A549 (cell line): ENCODE measurements at regions not wholly inside any gene's neighbourhood (a gene's known extent, or its start where the extent isn't known, plus 50 kb on each side); places are given as distances from the start of the nearest gene placed in this dataset.

Experiments
- BHLHE40 ChIP-seq: IDR thresholded peaks from 2 replicates; pipeline ENCODE4 v1.6.1; 2012; ENCODE audit warnings: low read depth, low read length, inconsistent platforms
- CEBPB ChIP-seq, 2 experiments: fragments of >200 bp in 1 of 2; sonication (Bioruptor Twin) in 1 of 2; formaldehyde crosslinking in 1 of 2; IDR thresholded peaks; 2 replicates each; pipeline ENCODE4 v1.6.1; 2012 to 2016
- CHD2 ChIP-seq: fragments of 150-350 bp; IDR thresholded peaks from 2 replicates; pipeline ENCODE4 v1.6.1; 2014; ENCODE audit warnings: low read length; ENCODE audit not compliant: partially characterized antibody
- EP300 ChIP-seq, 2 experiments: fragments of >200 bp; sonication (Bioruptor Twin); formaldehyde crosslinking; IDR thresholded peaks; 2 replicates in 1 of 2; 3 replicates in 1 of 2; pipeline ENCODE4 v1.6.1; 2016 to 2017
- MAFK ChIP-seq: fragments of 450-650 bp; IDR thresholded peaks from 2 replicates; pipeline ENCODE4 v1.6.1; 2014; ENCODE audit not compliant: partially characterized antibody
- MAZ ChIP-seq: fragments of 150-350 bp; IDR thresholded peaks from 2 replicates; pipeline ENCODE4 v1.6.1; 2014; ENCODE audit warnings: antibody characterized with exemption, low read depth, low read length, borderline replicate concordance
- POLR2A ChIP-seq: IDR thresholded peaks from 2 replicates; pipeline ENCODE4 v1.6.1; 2012; ENCODE audit warnings: mild to moderate bottlenecking, low read length
- RAD21 ChIP-seq, 2 experiments: fragments of >200 bp in 1 of 2; sonication (Bioruptor Twin) in 1 of 2; formaldehyde crosslinking in 1 of 2; IDR thresholded peaks in 1 of 2; conservative IDR thresholded peaks in 1 of 2; 2 replicates in 1 of 2; 3 replicates in 1 of 2; pipeline ENCODE4 v1.6.1; 2012 to 2018; ENCODE audit warnings: inconsistent platforms in 1 of 2
- ZC3H11A ChIP-seq: fragments of 450-650 bp; IDR thresholded peaks from 2 replicates; pipeline ENCODE4 v1.6.1; 2014; ENCODE audit warnings: antibody characterized with exemption, mild to moderate bottlenecking
- TF ChIP-seq, protein P1 (sequence below): fragments of >200 bp; sonication (Bioruptor Twin); formaldehyde crosslinking; IDR thresholded peaks from 3 replicates; pipeline ENCODE4 v1.5.1; 2016
- TF ChIP-seq, protein P2 (sequence below): IDR thresholded peaks from 2 replicates; pipeline ENCODE4 v1.6.1; 2012
- TF ChIP-seq, protein P3 (sequence below): fragments of 200-600 bp; sonication (generic); IDR thresholded peaks from 2 replicates; pipeline ENCODE4 v1.6.1; 2016; ENCODE audit warnings: antibody characterized with exemption, mild to moderate bottlenecking, moderate library complexity

DNA sequence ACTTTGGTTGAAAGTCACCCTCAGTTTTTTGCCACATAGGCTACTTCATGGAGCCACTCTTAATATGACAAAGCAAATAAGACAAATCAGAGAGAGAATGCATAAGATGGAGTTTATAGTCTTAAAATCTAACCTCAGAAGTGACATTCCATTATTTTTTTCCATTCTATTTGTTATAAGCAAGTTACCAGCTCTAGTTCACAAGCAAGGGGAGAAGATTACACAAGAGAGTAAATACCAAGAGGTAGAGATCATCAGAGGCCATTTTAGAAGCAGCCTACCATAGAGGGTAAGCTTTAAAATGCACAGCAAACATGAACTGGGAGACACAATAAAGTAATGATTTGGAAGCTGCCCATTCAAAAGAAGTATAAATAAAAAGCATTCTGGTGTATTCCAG lies 651.3 kb upstream of the MEF2C start:
- TF ChIP-seq BHLHE40 (no peak), POLR2A (no peak), MAZ (no peak), CEBPB (IDR thresholded peaks at IDR 0.05) (no peak), CHD2 (no peak), MAFK (no peak), EP300 (IDR thresholded peaks at IDR 0.05) (no peak), ZC3H11A (no peak), RAD21 (conservative IDR thresholded peaks at IDR 0.05 in 1 of 2, IDR thresholded peaks at IDR 0.05 in 1 of 2) (no peak)
- TF ChIP-seq, protein P1, sequence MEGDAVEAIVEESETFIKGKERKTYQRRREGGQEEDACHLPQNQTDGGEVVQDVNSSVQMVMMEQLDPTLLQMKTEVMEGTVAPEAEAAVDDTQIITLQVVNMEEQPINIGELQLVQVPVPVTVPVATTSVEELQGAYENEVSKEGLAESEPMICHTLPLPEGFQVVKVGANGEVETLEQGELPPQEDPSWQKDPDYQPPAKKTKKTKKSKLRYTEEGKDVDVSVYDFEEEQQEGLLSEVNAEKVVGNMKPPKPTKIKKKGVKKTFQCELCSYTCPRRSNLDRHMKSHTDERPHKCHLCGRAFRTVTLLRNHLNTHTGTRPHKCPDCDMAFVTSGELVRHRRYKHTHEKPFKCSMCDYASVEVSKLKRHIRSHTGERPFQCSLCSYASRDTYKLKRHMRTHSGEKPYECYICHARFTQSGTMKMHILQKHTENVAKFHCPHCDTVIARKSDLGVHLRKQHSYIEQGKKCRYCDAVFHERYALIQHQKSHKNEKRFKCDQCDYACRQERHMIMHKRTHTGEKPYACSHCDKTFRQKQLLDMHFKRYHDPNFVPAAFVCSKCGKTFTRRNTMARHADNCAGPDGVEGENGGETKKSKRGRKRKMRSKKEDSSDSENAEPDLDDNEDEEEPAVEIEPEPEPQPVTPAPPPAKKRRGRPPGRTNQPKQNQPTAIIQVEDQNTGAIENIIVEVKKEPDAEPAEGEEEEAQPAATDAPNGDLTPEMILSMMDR, result no peak
- TF ChIP-seq, protein P2, sequence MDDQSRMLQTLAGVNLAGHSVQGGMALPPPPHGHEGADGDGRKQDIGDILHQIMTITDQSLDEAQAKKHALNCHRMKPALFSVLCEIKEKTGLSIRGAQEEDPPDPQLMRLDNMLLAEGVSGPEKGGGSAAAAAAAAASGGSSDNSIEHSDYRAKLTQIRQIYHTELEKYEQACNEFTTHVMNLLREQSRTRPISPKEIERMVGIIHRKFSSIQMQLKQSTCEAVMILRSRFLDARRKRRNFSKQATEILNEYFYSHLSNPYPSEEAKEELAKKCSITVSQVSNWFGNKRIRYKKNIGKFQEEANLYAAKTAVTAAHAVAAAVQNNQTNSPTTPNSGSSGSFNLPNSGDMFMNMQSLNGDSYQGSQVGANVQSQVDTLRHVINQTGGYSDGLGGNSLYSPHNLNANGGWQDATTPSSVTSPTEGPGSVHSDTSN, result no peak
- TF ChIP-seq, protein P3, sequence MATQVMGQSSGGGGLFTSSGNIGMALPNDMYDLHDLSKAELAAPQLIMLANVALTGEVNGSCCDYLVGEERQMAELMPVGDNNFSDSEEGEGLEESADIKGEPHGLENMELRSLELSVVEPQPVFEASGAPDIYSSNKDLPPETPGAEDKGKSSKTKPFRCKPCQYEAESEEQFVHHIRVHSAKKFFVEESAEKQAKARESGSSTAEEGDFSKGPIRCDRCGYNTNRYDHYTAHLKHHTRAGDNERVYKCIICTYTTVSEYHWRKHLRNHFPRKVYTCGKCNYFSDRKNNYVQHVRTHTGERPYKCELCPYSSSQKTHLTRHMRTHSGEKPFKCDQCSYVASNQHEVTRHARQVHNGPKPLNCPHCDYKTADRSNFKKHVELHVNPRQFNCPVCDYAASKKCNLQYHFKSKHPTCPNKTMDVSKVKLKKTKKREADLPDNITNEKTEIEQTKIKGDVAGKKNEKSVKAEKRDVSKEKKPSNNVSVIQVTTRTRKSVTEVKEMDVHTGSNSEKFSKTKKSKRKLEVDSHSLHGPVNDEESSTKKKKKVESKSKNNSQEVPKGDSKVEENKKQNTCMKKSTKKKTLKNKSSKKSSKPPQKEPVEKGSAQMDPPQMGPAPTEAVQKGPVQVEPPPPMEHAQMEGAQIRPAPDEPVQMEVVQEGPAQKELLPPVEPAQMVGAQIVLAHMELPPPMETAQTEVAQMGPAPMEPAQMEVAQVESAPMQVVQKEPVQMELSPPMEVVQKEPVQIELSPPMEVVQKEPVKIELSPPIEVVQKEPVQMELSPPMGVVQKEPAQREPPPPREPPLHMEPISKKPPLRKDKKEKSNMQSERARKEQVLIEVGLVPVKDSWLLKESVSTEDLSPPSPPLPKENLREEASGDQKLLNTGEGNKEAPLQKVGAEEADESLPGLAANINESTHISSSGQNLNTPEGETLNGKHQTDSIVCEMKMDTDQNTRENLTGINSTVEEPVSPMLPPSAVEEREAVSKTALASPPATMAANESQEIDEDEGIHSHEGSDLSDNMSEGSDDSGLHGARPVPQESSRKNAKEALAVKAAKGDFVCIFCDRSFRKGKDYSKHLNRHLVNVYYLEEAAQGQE, result no peak
